ENCODE measurements at regions not wholly inside any gene's neighbourhood (a gene's known extent, or its start where the extent isn't known, plus 50 kb on each side); places are given as distances from the start of the nearest gene placed in this dataset.

- TF ChIP-seq, protein P1, sequence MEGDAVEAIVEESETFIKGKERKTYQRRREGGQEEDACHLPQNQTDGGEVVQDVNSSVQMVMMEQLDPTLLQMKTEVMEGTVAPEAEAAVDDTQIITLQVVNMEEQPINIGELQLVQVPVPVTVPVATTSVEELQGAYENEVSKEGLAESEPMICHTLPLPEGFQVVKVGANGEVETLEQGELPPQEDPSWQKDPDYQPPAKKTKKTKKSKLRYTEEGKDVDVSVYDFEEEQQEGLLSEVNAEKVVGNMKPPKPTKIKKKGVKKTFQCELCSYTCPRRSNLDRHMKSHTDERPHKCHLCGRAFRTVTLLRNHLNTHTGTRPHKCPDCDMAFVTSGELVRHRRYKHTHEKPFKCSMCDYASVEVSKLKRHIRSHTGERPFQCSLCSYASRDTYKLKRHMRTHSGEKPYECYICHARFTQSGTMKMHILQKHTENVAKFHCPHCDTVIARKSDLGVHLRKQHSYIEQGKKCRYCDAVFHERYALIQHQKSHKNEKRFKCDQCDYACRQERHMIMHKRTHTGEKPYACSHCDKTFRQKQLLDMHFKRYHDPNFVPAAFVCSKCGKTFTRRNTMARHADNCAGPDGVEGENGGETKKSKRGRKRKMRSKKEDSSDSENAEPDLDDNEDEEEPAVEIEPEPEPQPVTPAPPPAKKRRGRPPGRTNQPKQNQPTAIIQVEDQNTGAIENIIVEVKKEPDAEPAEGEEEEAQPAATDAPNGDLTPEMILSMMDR (IDR thresholded peaks at IDR 0.05) = no peak
- intact Hi-C loops (cut with DNase I) = no loop called here
Observed at GRCh38 chr5:56359809-56360685, 126.9 kb upstream of the ANKRD55 start.

DNA sequence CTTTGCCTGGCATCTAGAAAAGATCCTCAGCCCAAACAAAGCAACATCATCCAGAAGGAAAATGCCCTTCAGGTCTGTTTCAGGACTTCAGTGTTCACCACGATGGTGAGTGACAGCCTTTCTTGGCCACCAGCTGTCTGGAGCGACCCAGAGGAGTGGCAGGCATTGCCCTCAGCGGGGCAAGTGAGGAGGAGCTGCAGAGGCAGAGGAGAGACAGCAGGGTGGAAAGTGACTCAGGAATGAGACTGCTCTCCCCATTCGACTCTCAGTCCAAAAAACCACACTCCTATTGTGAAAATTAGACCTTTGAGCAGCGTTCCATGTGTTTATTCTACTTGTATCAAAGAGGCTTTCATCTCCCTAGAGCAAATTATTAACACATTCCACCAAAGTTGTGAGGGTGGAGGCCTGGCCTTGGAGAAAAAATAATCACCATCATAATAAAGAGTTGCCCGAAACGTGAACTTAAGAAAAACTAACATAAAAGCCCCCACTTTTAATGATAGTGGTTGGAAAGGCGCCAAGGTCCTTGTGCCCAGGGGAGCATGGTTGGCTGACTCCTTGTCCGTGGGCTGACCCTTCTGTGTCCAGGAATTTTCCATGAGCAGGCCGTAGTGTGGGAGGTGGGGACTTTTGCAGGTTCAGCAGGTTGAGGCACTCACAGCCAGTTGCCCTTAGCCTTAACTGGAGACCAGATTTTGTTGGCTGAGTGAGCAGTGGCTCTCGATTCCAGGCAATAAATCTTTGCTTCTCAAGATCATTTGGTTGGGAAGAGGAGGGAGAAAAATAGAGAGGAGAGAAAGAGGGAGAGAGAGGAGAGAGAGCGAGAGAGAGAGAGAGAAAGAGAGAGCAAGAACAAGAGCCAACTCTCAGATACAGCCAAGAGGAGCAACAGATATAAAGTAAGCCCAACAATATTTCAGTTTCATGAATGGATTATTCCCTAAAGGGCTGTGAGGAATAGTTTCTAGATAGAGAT lies 125.9 kb upstream of the ANKRD55 start:
- 15 to 22% methylated on average over 12 of the region's 12 CpGs for WGBS, 2 donors
- DNase-seq = peak; percentile 60 to 78 (median 68)
- no peaks in the 10 kb centered on the region for H3K27me3 ChIP-seq
- peaks cover 23 to 42% (median 24%) of the 10 kb centered on the region in 3 donors for H3K4me1 ChIP-seq
- peak overlapping the region; percentile 35 to 80 (median 60) for H3K27ac ChIP-seq
- intact Hi-C loops (cut with DNase I) = no loop called here
- peak; percentile 73 to 86 (median 85) for ATAC-seq
- H3K36me3 ChIP-seq = no peaks in the 10 kb centered on the region
- no peaks in the 10 kb centered on the region for H3K9me3 ChIP-seq
- no peak for FAIRE-seq
- H3K4me3 ChIP-seq = no peak overlapping the region
- TF ChIP-seq, protein P1 (IDR thresholded peaks at IDR 0.05) = no peak

More at GRCh38 chr5:56359809-56360685, 126.9 kb upstream of the ANKRD55 start:
- no peaks in the 10 kb centered on the region for H3K27me3 ChIP-seq
- H3K4me3 ChIP-seq = no peak overlapping the region
- ATAC-seq (no peak), DNase-seq (no peak), FAIRE-seq (no peak)
- H3K27ac ChIP-seq = peak overlapping the region; percentile 35 to 80 (median 60)
- peaks cover 23 to 42% (median 24%) of the 10 kb centered on the region in 3 donors for H3K4me1 ChIP-seq
- no peaks in the 10 kb centered on the region for H3K9me3 ChIP-seq
- no peaks in the 10 kb centered on the region for H3K36me3 ChIP-seq
- 77 to 80% methylated on average over 7 of the region's 7 CpGs for WGBS, 2 donors

GRCh38 chr5:56358046-56358445 lies 124.9 kb upstream of the ANKRD55 start:
- ATAC-seq = no peak
- Histone ChIP-seq H3K4me1 (peaks cover 23 to 42% (median 24%) of the 10 kb centered on the region in 3 donors), H3K4me3 (no peak overlapping the region), H3K27me3 (no peaks in the 10 kb centered on the region), H3K9me3 (no peaks in the 10 kb centered on the region), H3K36me3 (no peaks in the 10 kb centered on the region), H3K27ac (peak overlapping the region; percentile 13 to 80 (median 60))
- no peak for FAIRE-seq
- no peak for DNase-seq
- intact Hi-C loops (cut with DNase I) = no loop called here
- TF ChIP-seq, protein P1 (IDR thresholded peaks at IDR 0.05) = no peak
- WGBS, 2 donors = 90 to 94% methylated on average over 1 of the region's 1 CpG

- ATAC-seq = no peak
- Histone ChIP-seq H3K27ac (peak overlapping the region in 2 of 4 donors; percentile 78 to 80), H3K9me3 (no peaks in the 10 kb centered on the region), H3K36me3 (no peaks in the 10 kb centered on the region), H3K27me3 (no peaks in the 10 kb centered on the region), H3K4me1 (peaks cover 23 to 42% (median 24%) of the 10 kb centered on the region in 3 donors), H3K4me3 (no peak overlapping the region)
- TF ChIP-seq, protein P1 (IDR thresholded peaks at IDR 0.05) = no peak
- DNase-seq = no peak
- FAIRE-seq = no peak
- intact Hi-C loops (cut with DNase I) = no loop called here
Observed at GRCh38 chr5:56357426-56357825, 124.3 kb upstream of the ANKRD55 start.
